ENCODE measurements at regions not wholly inside any gene's neighbourhood (a gene's known extent, or its start where the extent isn't known, plus 50 kb on each side); places are given as distances from the start of the nearest gene placed in this dataset.

DNA sequence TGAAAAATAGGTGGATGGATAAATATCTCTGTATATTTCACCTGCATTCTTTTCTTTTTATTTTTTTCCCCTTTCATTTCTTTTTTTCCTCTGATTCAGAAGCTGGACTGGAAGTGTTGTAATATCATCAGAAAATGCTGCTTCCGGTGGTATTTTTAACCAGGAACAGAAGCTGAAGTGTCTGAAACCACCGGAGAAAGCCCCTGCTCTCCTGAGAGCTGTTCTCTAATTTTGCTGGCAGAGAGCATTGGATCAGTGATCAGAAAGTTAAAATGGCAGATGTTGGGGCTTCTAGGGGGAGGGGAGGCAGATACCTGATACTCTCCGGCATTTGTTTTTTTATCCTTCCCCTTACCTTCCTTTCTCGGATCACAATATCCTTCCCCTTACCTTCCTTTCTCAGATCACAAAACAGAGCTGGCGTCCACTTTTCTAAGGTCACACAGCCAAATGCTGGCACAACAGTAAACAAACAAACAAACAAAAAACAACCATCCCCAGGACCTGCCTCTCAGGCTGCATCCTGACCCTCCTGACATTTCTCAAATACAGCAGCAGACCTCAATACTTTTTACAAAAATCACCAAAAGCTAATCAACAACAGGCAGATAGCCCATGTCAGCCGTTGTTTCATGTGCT is 143.2 kb upstream of the ZNF217 start:
- TF ChIP-seq CTCF (IDR thresholded peaks at IDR 0.05; ENCODE audit: low read depth, low read length, poor library complexity, severe bottlenecking) (no peak), EZH2phosphoT487 (IDR thresholded peaks at IDR 0.05; ENCODE audit: borderline replicate concordance, low read length) (no peak)

Measured in DOHH2 (cell line).